Activated naive CD4-positive, alpha-beta T cell (primary cell): ENCODE measurements at regions not wholly inside any gene's neighbourhood (a gene's known extent, or its start where the extent isn't known, plus 50 kb on each side); places are given as distances from the start of the nearest gene placed in this dataset.
"Not testable (repeated sequence)": the region's sequence is repeated elsewhere in the genome, so short reads cannot be mapped to it uniquely, and the experiment has no call there.

ENCODE experiments used
- DNase-seq, 4 experiments: peaks; one replicate each; lab custom pipeline; 2025; lab: John Stamatoyannopoulos, UW

GRCh38 chr2:40953341-40953740, 501.5 kb upstream of the SLC8A1 start:
- no peak for DNase-seq

DNA sequence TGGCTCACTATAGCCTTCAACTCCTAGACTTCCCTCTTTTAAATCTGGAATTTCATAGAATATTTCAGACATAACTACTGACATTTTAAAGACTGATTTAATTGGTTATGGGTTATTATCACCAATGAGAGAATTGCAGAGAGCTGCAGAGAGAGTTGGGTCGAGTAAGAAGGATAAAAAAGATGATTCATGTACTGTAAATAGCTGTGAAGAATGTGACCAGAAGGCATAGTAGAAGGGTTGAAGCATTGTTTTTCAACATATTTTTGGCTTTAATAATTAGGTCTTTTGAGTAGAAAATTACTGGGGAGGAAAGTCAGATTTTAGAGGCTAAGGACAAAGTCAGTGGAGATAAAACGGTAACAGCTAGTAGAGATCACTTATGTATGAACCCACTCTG, 503.2 kb upstream of the SLC8A1 start:
- no peak for DNase-seq

GRCh38 chr2:40955635-40956034, 503.7 kb upstream of the SLC8A1 start:
- DNase-seq, result no peak

- DNase-seq, result no peak
These were observed 505.6 kb upstream of the SLC8A1 start for GRCh38 chr2:40957508-40957907.

GRCh38 chr2:40962026-40962425, 510.1 kb upstream of the SLC8A1 start:
- no peak for DNase-seq

DNA sequence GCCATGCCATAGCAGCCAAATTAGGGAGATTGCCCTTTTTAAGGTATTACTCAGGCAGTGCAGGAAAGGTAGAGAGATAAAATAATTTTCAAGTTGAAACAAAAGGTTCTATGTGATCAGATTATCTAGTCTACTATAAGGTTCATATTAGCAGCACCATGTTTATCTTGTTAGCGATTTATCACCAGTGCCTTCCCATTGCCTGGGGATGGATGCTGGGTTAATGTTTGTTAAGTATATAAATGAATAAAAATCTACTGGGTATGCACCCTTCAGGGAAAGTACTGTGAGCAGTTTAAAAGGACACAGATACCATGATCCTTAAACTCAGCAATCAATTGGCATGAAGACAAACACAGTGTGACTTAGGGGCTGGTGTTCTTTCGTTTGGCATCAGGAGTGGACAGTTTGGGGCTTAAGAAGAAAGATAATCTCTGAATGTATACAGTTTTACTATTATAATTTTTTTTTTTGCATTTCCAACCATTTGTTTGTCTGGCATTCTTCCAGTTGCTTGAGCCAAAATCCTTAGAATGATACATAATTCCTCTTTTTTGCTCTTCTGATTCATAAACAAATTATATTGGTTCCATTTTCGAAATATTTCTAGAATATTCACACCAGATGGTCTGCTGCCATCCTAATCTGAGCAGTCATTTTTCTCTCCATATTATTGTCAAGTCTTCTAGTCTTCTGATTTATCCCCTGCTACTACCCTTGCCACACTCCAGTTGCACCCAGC, 512.8 kb upstream of the SLC8A1 start:
- no peak for DNase-seq

GRCh38 chr2:40967451-40967850, 515.6 kb upstream of the SLC8A1 start:
- no peak for DNase-seq

GRCh38 chr2:40975151-40975550, 523.3 kb upstream of the SLC8A1 start:
- no peak for DNase-seq

DNA sequence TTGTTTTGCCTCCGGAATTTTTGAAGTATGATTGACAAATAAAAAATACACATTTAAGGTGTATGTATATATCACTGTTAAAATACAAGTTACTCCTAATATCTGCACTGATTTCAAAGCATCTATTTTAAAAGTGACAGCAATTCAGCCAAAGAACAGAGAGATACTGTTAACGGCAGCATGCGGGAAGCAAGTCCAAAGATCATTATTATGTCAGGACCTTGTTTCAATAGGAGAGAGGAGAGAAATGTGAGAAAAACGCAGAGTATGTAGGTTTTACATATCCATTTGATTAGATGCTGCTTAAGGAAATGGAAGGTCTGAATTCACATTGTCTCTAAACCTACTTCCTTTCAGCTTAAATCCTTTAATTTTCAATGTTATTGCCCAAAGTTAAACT, 545.5 kb upstream of the SLC8A1 start:
- no peak for DNase-seq

DNA sequence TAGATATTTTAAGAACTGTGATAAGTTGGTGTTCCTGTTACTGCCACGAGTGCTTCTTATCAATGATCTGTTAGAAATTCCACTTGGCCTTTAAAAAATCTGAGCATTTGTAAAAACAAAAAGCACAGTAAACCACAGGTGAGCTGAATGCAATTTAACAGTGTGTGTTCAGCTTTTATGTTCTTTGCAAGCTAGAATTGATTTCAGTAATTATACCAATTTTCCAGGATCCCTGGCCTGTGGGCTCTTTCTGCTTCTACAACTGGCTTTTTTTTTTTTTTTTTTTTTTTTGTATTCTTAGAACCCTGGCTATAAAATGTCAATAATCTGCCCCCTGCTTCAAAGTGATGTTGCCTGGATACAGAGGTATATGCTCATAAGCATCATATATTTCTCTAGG, 548.5 kb upstream of the SLC8A1 start:
- DNase-seq, result no peak

DNA sequence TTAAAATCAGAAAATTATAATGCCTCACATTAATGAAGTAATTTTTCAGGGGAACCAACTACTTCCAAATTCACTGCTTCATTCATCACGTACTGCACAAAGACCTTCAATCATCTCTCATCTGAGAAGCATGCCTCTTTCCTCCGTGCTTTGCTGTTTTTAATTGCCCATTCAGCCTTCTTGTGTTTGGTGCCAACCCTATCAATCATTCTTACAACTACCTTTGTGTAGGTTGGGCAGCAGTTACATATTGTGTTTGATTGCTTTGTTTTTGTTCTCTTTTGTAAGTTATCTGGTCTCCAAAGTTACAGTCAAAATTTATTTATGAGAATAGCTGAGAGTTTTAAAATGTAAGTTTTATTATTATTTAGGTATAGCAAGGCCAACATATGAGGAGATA, 549.0 kb upstream of the SLC8A1 start:
- DNase-seq, result no peak

- DNase-seq, result no peak
These were observed 552.8 kb upstream of the SLC8A1 start for GRCh38 chr2:41004700-41005099.

DNA sequence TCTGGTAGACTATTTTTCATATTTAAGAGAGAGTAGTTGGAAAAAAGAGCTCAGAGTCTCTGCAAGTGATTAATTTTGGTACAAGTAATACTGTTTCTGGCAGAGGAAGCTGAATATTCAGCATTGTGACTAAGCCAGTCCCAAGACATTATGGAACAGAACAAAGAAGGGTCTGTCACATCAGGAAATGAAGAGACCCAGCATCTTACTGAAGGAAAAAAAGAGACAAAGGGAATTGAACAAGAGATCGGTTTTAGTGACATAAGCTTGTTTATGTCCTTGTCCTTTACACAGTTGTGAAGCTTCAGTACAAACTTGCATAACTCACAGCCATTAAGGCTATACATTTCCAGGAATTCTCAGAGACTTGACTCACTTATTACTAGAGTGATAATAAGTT, 568.5 kb upstream of the SLC8A1 start:
- no peak for DNase-seq

DNA sequence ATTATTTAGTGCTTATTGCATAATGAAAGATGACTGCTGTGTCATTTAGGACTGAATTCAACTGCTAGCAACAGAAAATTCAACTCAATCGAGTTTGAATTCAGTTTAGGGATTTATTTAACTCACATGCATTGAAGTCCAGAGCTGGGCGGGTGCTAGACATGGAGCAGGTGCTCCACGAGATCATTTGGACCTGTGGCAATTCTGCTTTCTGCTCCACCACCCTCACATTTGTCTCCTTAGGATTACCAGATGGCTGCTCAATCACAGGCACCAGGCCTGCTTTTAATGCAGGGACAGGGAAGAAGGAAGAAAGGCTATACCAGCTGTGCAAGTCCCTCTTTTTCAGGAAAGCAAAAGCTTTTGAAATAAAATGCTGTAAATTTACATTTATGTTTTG, 572.9 kb upstream of the SLC8A1 start:
- DNase-seq, result no peak

DNA sequence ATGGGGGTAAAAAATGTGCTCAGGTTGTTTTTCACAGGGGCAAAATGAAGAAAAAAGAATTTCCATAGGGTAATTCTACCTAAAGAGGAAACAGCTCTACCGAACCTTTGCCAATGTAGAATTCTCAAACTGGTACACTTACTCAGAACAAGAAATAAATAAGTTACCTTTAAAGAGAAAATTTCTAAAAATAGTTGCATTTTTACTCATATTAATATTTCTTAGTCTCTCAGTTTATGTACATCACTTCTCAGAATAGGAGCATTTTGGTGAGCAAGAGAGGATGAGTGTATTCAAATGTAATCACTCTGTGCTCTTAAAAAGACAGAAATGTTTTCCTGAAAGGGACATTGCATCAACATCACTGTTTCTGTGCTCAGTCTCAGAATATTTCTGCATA, 574.7 kb upstream of the SLC8A1 start:
- no peak for DNase-seq

- no peak for DNase-seq
These were observed 575.2 kb upstream of the SLC8A1 start for GRCh38 chr2:41027095-41027494.

DNA sequence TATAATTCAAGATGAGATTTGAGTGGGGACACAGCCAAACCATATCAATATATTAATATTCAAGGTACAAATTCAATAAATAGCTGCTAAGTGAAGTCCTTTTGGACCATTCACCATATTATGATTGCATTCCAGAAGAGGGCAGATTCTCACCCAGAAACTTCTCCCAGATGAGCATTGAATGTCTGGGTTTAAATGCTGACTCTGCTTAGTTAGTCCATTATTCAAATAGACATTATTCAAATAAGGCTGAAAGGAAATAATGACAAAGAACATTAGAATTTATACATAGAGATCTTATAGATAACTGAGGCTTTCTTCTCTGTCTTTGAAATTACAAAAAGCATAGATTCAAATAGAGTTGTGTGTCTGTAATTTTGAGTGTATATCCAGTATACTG, 579.4 kb upstream of the SLC8A1 start:
- no peak for DNase-seq

GRCh38 chr2:41032715-41033114, 580.8 kb upstream of the SLC8A1 start:
- DNase-seq, result no peak

GRCh38 chr2:41033127-41033526, 581.2 kb upstream of the SLC8A1 start:
- no peak for DNase-seq

GRCh38 chr2:41038408-41038807, 586.5 kb upstream of the SLC8A1 start:
- DNase-seq, result no peak

DNA sequence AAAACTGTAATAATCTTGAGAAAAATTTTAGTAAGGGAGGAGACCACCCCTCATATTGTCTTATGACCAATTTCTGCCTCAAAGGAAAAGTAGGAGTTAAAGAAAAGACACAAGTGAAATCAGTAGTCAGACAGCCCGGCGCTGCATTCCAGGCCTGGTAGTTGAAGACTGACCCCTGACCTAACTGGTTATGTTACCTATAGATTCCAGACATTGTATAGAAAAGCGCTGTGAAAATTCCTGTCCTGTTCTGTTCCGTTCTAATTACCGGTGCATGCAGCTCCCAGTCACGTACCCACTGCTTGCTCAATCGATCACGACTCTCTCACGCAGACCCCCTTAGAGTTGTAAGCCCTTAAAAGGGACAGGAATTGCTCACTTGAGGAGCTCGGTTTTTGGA, 587.9 kb upstream of the SLC8A1 start:
- not testable (repeated sequence) for DNase-seq

DNA sequence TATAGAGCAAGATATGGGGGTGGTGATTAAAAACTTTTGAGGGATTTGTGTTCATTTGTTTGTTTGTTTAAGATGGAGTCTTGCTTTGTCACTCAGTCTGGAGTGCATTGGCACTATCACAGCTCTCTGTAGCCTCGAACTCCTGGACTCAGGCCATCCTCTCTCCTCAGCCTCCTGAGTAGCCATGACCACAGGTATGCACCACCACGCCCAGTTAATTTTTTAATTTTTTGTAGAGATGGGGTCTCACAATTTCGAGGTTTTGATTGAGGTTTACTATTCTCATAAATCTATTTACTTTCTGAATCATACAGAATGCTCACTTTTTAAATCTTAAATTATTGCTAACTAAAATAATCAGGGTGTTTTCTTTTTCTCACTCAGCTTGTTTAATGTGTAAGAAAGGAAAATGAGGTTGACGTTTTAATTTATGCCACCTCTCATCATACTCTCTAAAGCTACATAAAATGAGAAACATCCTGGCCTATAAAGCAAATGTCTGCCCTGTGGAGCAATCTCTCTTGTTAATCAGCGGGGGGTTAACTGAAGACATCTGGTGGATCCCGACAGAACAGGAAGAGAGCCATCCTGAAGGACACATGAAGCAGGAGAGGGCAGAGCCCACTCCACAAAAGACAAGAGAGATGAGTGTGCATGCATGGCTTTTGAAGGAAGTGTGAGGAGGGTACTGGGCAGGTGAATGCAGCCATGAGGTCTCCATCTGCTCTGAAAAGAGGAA, 589.1 kb upstream of the SLC8A1 start:
- DNase-seq, result no peak

DNA sequence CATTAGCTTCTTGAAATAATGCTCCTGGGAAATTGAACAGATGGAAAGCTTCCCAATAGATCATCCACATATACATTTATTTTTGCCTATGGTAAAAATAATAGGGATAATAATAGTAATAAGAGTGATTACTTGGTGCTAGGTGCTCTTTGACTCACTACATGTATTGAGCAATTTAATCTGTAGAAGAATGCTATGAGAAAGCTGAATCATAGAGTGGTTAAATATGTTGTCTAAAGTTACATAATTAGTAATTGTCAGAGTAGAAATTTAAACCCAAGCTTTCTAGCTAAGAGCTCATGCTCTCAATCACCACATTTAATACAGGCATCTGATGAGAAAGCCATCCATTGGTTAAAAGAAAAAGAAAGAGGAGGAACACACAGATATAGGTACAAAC, 590.5 kb upstream of the SLC8A1 start:
- DNase-seq, result no peak

DNA sequence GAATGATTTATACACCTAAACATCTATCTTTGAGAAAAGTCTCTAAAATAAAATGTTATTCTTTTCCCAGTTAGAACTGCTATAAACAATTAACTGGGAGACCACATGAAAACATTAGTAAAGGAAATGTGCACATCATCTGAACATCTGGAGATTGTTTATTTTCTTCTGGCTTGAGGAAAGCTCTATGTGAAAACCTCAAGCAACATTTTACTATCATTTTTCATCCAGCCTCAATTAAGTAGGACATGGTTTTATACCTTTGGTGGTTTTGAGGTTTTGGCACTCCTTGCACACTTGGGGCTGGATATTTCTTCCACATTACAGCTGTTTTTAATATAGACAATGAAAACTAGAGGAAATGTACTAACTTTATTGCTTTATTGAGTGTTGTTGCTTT, 609.5 kb upstream of the SLC8A1 start:
- DNase-seq, result no peak
